ENCODE measurements at regions not wholly inside any gene's neighbourhood (a gene's known extent, or its start where the extent isn't known, plus 50 kb on each side); places are given as distances from the start of the nearest gene placed in this dataset.

- TF ChIP-seq CTCF (conservative IDR thresholded peaks at IDR 0.05) (no peak), ZFX (IDR thresholded peaks at IDR 0.05) (no peak)
- no peak overlapping the region for H3K27ac ChIP-seq
Observed at GRCh38 chr5:120913396-120913795, 449.3 kb downstream of the PRR16 start.

GRCh38 chr5:120917214-120917758 is 453.2 kb downstream of the PRR16 start:
- H3K27ac ChIP-seq = no peak overlapping the region
- TF ChIP-seq ZFX (IDR thresholded peaks at IDR 0.05) (no peak), CTCF (conservative IDR thresholded peaks at IDR 0.05) (no peak)

GRCh38 chr5:120919017-120919416 is 454.9 kb downstream of the PRR16 start:
- TF ChIP-seq ZFX (IDR thresholded peaks at IDR 0.05) (no peak), CTCF (conservative IDR thresholded peaks at IDR 0.05) (no peak)
- H3K27ac ChIP-seq = no peak overlapping the region

GRCh38 chr5:120923026-120923425 is 458.9 kb downstream of the PRR16 start:
- TF ChIP-seq CTCF (conservative IDR thresholded peaks at IDR 0.05) (no peak), ZFX (IDR thresholded peaks at IDR 0.05) (no peak)
- no peak overlapping the region for H3K27ac ChIP-seq

- TF ChIP-seq CTCF (conservative IDR thresholded peaks at IDR 0.05) = no peak
- TF ChIP-seq ZFX (IDR thresholded peaks at IDR 0.05) = no peak
- H3K27ac ChIP-seq = no peak overlapping the region
Observed at GRCh38 chr5:120926471-120926870, 462.4 kb downstream of the PRR16 start.

- TF ChIP-seq ZFX (IDR thresholded peaks at IDR 0.05) = no peak
- no peak for TF ChIP-seq CTCF (conservative IDR thresholded peaks at IDR 0.05)
- no peak overlapping the region for H3K27ac ChIP-seq
Observed at GRCh38 chr5:120927950-120928530, 463.9 kb downstream of the PRR16 start.

- no peak for TF ChIP-seq ZFX (IDR thresholded peaks at IDR 0.05)
- no peak for TF ChIP-seq CTCF (conservative IDR thresholded peaks at IDR 0.05)
- no peak overlapping the region for H3K27ac ChIP-seq
Observed at GRCh38 chr5:120932480-120932879, 468.4 kb downstream of the PRR16 start.

Measured in C4-2B (cell line).